ENCODE measurements at regions not wholly inside any gene's neighbourhood (a gene's known extent, or its start where the extent isn't known, plus 50 kb on each side); places are given as distances from the start of the nearest gene placed in this dataset.

DNA sequence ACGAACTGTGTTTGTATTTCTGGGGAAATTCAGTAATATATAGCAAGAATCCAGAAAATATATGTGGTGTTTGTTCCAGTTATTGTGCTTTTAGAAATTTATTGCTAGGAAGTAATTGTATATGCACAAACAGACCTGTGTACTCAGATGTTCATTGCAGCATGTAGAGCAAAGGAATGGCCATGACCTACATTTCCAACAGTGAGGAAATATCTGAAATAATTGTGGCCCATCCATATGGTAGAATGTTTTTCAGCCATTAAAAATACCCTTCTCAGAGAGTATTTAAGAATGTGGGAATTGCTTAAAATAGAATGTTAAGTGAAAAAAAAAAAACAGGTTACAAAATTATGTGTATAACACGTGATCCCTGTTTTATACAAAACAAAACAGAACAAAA, 77.3 kb downstream of the TMX1 start (continued):
- TF ChIP-seq NCOA2 (CRISPR knock-in tag; IDR thresholded peaks at IDR 0.05) = no peak
- no peak for TF ChIP-seq RELA (CRISPR knock-in tag; IDR thresholded peaks at IDR 0.05)
- TF ChIP-seq FOXA3 (CRISPR knock-in tag; IDR thresholded peaks at IDR 0.05) = no peak
- no peak for TF ChIP-seq ZNF275 (CRISPR knock-in tag; IDR thresholded peaks at IDR 0.05; ENCODE audit: borderline replicate concordance)
- no peak for TF ChIP-seq NCOA1 (CRISPR knock-in tag; IDR thresholded peaks at IDR 0.05)

- no peak for FAIRE-seq
- no peaks in the 10 kb centered on the region for H3K4me1 ChIP-seq (ENCODE audit: insufficient read depth, low read length)
- H3K79me2 ChIP-seq (ENCODE audit: insufficient read depth, low read length) = no peaks in the 10 kb centered on the region
- no peaks in the 10 kb centered on the region for H3K27me3 ChIP-seq (ENCODE audit: control insufficient read depth in 1 of 2, insufficient read depth in 2 of 2, low read length in 2 of 2)
- H3K4me2 ChIP-seq (ENCODE audit: low read depth, low read length) = no peak overlapping the region
- intact Hi-C loops (cut with micrococcal nuclease; ENCODE audit: unreplicated experiment) = no loop called here
- no peak overlapping the region for H3K4me3 ChIP-seq (replicated peaks in 1 of 3; ENCODE audit: insufficient read depth in 1 of 3, low read depth in 2 of 3, low read length in 3 of 3)
- 2% methylated on average over 6 of the region's 6 CpGs for WGBS (ENCODE audit: low lambda C conversion rate)
- ChIA-PET CTCF (ENCODE audit: low intra/inter-chr PET ratio, low total read pairs) (no interaction called here), POLR2A (no interaction called here)
- no peaks in the 10 kb centered on the region for H3K36me3 ChIP-seq (replicated peaks in 1 of 2; ENCODE audit: control insufficient read depth in 1 of 2, insufficient read depth in 2 of 2, low read length in 2 of 2)
- ATAC-seq = no peak
- no peak overlapping the region for H3K9ac ChIP-seq (ENCODE audit: insufficient read depth, low read depth, low read length)
- H4K20me1 ChIP-seq (ENCODE audit: insufficient read depth, low read length) = no peaks in the 10 kb centered on the region
- no peak overlapping the region for H3K27ac ChIP-seq (ENCODE audit: extremely low read length, insufficient read depth, low read length)
- H3K9me3 ChIP-seq (ENCODE audit: low read length) = no peaks in the 10 kb centered on the region
- no TSS peak for BruUV-seq (replicated peaks)
- in situ Hi-C loops (cut with HindIII; ENCODE audit: extremely low pct_ligation_motif_present, low pct_unique_long_range_greater_than_20kb) = no loop called here
- no peak for DNase-seq (ENCODE audit: low spot score)
- H2AFZ ChIP-seq (ENCODE audit: low read length) = no peak overlapping the region
- TF ChIP-seq PHF20 (CRISPR knock-in tag; IDR thresholded peaks at IDR 0.05) = no peak
- TF ChIP-seq CENPX (CRISPR knock-in tag; IDR thresholded peaks at IDR 0.05) = no peak
- no peak for TF ChIP-seq HNRNPL (IDR thresholded peaks at IDR 0.05; ENCODE audit: low read depth, low read length)
- TF ChIP-seq CAMTA2 (CRISPR knock-in tag; IDR thresholded peaks at IDR 0.05; ENCODE audit: borderline replicate concordance) = no peak
- TF ChIP-seq FOXK2 (IDR thresholded peaks at IDR 0.05) = no peak
- TF ChIP-seq, protein P1, sequence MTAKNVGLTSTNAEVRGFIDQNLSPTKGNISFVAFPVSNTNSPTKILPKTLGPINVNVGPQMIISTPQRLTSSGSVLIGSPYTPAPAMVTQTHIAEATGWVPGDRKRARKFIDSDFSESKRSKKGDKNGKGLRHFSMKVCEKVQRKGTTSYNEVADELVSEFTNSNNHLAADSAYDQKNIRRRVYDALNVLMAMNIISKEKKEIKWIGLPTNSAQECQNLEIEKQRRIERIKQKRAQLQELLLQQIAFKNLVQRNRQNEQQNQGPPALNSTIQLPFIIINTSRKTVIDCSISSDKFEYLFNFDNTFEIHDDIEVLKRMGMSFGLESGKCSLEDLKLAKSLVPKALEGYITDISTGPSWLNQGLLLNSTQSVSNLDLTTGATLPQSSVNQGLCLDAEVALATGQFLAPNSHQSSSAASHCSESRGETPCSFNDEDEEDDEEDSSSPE (CRISPR knock-in tag; IDR thresholded peaks at IDR 0.05) = no peak
- no peak for TF ChIP-seq ATM (IDR thresholded peaks at IDR 0.05; ENCODE audit: borderline replicate concordance)
- TF ChIP-seq ZC3H13 (CRISPR knock-in tag; IDR thresholded peaks at IDR 0.05) = no peak
- TF ChIP-seq HMGXB3 (CRISPR knock-in tag; IDR thresholded peaks at IDR 0.05; ENCODE audit: borderline replicate concordance) = no peak
- no peak for TF ChIP-seq SMC3 (IDR thresholded peaks at IDR 0.05; ENCODE audit: low read length)
- no peak for TF ChIP-seq MIXL1 (CRISPR knock-in tag; IDR thresholded peaks at IDR 0.05)
- no peak for TF ChIP-seq ZKSCAN8 (CRISPR knock-in tag; IDR thresholded peaks at IDR 0.05; ENCODE audit: borderline replicate concordance)
- no peak for TF ChIP-seq NFE2L2 (IDR thresholded peaks at IDR 0.05; ENCODE audit: low read length)
- TF ChIP-seq MEIS2 (CRISPR knock-in tag; IDR thresholded peaks at IDR 0.05) = no peak
- TF ChIP-seq SALL2 (CRISPR knock-in tag; IDR thresholded peaks at IDR 0.05) = no peak
Measured at GRCh38 chr14:51318813-51319597, 79.0 kb downstream of the TMX1 start.

Measured in HepG2 (cell line).